Keratinocyte (primary cell): ENCODE measurements at regions not wholly inside any gene's neighbourhood (a gene's known extent, or its start where the extent isn't known, plus 50 kb on each side); places are given as distances from the start of the nearest gene placed in this dataset.
"Not testable (repeated sequence)": the region's sequence is repeated elsewhere in the genome, so short reads cannot be mapped to it uniquely, and the experiment has no call there.

Experiments
- DNase-seq: peaks from one replicate; pipeline ENCODE4 v3.0.0-alpha.2; 2011; ENCODE audit warnings: low read depth, missing footprints, low spot score
- FAIRE-seq: peaks from 2 replicates; lab custom pipeline; 2011; peaks lifted over from hg19 to GRCh38; lab: Jason Lieb, UNC
- H2AFZ ChIP-seq: 2 replicates; pipeline ENCODE4 v1.6.0; 2012; ENCODE audit warnings: low read length, control low read depth, inconsistent platforms; ENCODE audit not compliant: control insufficient read depth
- H3K27ac ChIP-seq: 2 replicates; pipeline ENCODE4 v1.5.1; 2011; ENCODE audit warnings: low read length; ENCODE audit not compliant: control insufficient read depth, insufficient read depth
- H3K27me3 ChIP-seq: 3 replicates; pipeline ENCODE4 v1.6.0; 2011; ENCODE audit warnings: low read length; ENCODE audit not compliant: control insufficient read depth, insufficient read depth; ENCODE audit errors: extremely low read depth
- H3K36me3 ChIP-seq, 2 experiments: 2 replicates in 1 of 2; 3 replicates in 1 of 2; pipeline ENCODE4 v1.5.1; 2011; ENCODE audit warnings: low read length in 2 of 2, mild to moderate bottlenecking in 1 of 2; ENCODE audit not compliant: control insufficient read depth in 2 of 2, insufficient read depth in 2 of 2; ENCODE audit errors: extremely low read depth in 1 of 2
- H3K4me1 ChIP-seq: 3 replicates; pipeline ENCODE4 v1.5.1; 2011; ENCODE audit warnings: low read length; ENCODE audit not compliant: control insufficient read depth, insufficient read depth; ENCODE audit errors: extremely low read depth
- H3K4me2 ChIP-seq: 3 replicates; pipeline ENCODE4 v1.6.0; 2011; ENCODE audit warnings: low read depth, low read length; ENCODE audit not compliant: control insufficient read depth, insufficient read depth; ENCODE audit errors: extremely low read depth
- H3K4me3 ChIP-seq, 3 experiments: fragments of 200-600 bp in 1 of 3; sonication (generic) in 1 of 3; 2 replicates in 2 of 3; 3 replicates in 1 of 3; pipeline ENCODE4 v1.5.1; 2011 to 2016; ENCODE audit warnings: low read length in 3 of 3, mild to moderate bottlenecking in 3 of 3, control low read depth in 2 of 3, inconsistent platforms in 1 of 3, low read depth in 1 of 3, mixed read lengths in 1 of 3, mixed run types in 1 of 3, moderate library complexity in 1 of 3; ENCODE audit not compliant: control insufficient read depth in 2 of 3, insufficient read depth in 2 of 3; ENCODE audit errors: extremely low read depth in 1 of 3
- H3K79me2 ChIP-seq: 2 replicates; pipeline ENCODE4 v1.6.0; 2012; ENCODE audit warnings: low read length; ENCODE audit not compliant: control insufficient read depth, insufficient read depth
- H3K9ac ChIP-seq: 3 replicates; pipeline ENCODE4 v1.6.0; 2011; ENCODE audit warnings: low read length; ENCODE audit not compliant: control insufficient read depth, insufficient read depth; ENCODE audit errors: extremely low read depth
- H3K9me1 ChIP-seq: 3 replicates; pipeline ENCODE4 v1.6.0; 2011; ENCODE audit warnings: low read length; ENCODE audit not compliant: control insufficient read depth, insufficient read depth; ENCODE audit errors: extremely low read depth
- H3K9me3 ChIP-seq: 2 replicates; pipeline ENCODE4 v1.5.1; 2012; ENCODE audit warnings: low read depth, low read length; ENCODE audit not compliant: control insufficient read depth
- H4K20me1 ChIP-seq: 3 replicates; pipeline ENCODE4 v1.6.0; 2011; ENCODE audit warnings: low read length; ENCODE audit not compliant: control insufficient read depth, insufficient read depth; ENCODE audit errors: extremely low read depth
- EZH2 ChIP-seq: IDR thresholded peaks from one replicate; pipeline ENCODE4 v1.6.1; 2012; ENCODE audit warnings: inconsistent platforms, mild to moderate bottlenecking, low read length, moderate library complexity
- dilution Hi-C: fragments of 300-500 bp; cut with MboI; formaldehyde crosslinking; loops from one replicate; pipeline ENCODE4 v1.7.0; 2020; ENCODE audit warnings: low sequenced_read_pairs; ENCODE audit not compliant: extremely low pct_ligation_motif_present
- TF ChIP-seq, protein P1 (sequence below), 3 experiments: IDR thresholded peaks in 1 of 3; conservative IDR thresholded peaks in 1 of 3; optimal IDR thresholded peaks in 1 of 3; 2 replicates in 2 of 3; 3 replicates in 1 of 3; pipeline versions ENCODE3 to v1.5.1; 2011; ENCODE audit warnings: low read length in 3 of 3, mild to moderate bottlenecking in 3 of 3, moderate library complexity in 2 of 3, control low read depth in 1 of 3, inconsistent platforms in 1 of 3; ENCODE audit not compliant: insufficient read depth in 2 of 3; ENCODE audit errors: extremely low read depth in 1 of 3

DNA sequence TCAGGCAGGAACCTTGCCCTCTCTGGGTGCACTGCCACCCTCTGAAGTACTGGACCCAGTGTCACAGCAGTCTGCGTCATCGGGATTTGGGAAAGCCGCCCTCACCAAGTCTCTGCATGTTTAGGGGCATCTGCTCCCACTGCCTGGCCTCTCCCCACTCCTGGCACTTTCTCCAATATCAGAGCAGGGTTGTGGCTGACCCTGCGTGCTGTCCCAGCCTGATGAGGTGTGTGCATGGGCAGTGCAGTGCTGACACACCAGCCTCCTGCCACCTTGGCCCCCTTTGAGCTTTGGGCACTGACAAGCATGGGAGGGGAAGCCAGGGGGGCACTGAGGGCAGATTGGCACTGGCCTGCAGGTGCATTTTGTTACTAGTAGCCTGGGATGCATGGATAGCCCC, 652.5 kb downstream of the GABRG1 start:
- TF ChIP-seq, protein P1, sequence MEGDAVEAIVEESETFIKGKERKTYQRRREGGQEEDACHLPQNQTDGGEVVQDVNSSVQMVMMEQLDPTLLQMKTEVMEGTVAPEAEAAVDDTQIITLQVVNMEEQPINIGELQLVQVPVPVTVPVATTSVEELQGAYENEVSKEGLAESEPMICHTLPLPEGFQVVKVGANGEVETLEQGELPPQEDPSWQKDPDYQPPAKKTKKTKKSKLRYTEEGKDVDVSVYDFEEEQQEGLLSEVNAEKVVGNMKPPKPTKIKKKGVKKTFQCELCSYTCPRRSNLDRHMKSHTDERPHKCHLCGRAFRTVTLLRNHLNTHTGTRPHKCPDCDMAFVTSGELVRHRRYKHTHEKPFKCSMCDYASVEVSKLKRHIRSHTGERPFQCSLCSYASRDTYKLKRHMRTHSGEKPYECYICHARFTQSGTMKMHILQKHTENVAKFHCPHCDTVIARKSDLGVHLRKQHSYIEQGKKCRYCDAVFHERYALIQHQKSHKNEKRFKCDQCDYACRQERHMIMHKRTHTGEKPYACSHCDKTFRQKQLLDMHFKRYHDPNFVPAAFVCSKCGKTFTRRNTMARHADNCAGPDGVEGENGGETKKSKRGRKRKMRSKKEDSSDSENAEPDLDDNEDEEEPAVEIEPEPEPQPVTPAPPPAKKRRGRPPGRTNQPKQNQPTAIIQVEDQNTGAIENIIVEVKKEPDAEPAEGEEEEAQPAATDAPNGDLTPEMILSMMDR (optimal IDR thresholded peaks at IDR 0.05 in 1 of 3, IDR thresholded peaks at IDR 0.05 in 1 of 3, conservative IDR thresholded peaks at IDR 0.05 in 1 of 3; ENCODE audit: extremely low read depth in 1 of 3, insufficient read depth in 2 of 3, low read length in 3 of 3): no peak
- no peak for TF ChIP-seq EZH2
- no peak overlapping the region for H3K4me3 ChIP-seq
- no peaks in the 10 kb centered on the region for H3K79me2 ChIP-seq
- H3K4me1 ChIP-seq: no peaks in the 10 kb centered on the region
- H3K27ac ChIP-seq: no peak overlapping the region
- dilution Hi-C loops: no loop called here
- DNase-seq (no peak), FAIRE-seq (no peak)
- no peak overlapping the region for H3K9ac ChIP-seq
- no peaks in the 10 kb centered on the region for H3K27me3 ChIP-seq
- H3K36me3 ChIP-seq: no peaks in the 10 kb centered on the region
- no peaks in the 10 kb centered on the region for H3K9me1 ChIP-seq
- H4K20me1 ChIP-seq: no peaks in the 10 kb centered on the region
- H2AFZ ChIP-seq: no peak overlapping the region
- H3K4me2 ChIP-seq: no peak overlapping the region
- peaks cover 4% of the 10 kb centered on the region for H3K9me3 ChIP-seq

DNA sequence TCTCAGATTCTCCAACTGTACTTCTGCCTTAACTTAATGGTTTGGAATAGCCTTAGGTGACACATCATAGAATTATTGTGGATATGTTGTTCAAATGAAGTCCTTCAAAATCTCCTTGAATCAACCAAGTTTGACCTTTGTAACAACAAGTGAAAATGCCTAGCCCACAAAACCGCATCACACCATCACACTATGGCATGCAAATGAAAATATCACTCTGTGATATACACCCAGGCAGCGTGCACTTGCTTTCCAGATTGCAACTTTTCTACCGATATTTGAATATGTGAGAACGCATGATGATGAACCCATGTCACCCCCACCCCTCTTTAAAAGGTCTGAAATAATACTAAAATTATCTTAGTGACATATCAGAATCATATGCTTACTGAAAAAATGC, 656.7 kb downstream of the GABRG1 start:
- H3K4me3 ChIP-seq: no peak overlapping the region
- no peak overlapping the region for H3K27ac ChIP-seq
- H3K4me1 ChIP-seq: no peaks in the 10 kb centered on the region
- TF ChIP-seq EZH2: no peak
- TF ChIP-seq, protein P1 (optimal IDR thresholded peaks at IDR 0.05 in 1 of 3, IDR thresholded peaks at IDR 0.05 in 1 of 3, conservative IDR thresholded peaks at IDR 0.05 in 1 of 3; ENCODE audit: extremely low read depth in 1 of 3, insufficient read depth in 2 of 3, low read length in 3 of 3): no peak
- peaks cover 2% of the 10 kb centered on the region for H3K9me3 ChIP-seq
- no peak for FAIRE-seq
- H3K9me1 ChIP-seq: no peaks in the 10 kb centered on the region
- H4K20me1 ChIP-seq: no peaks in the 10 kb centered on the region
- H3K27me3 ChIP-seq: no peaks in the 10 kb centered on the region
- H3K36me3 ChIP-seq: no peaks in the 10 kb centered on the region
- H3K4me2 ChIP-seq: no peak overlapping the region
- DNase-seq: no peak
- no peak overlapping the region for H3K9ac ChIP-seq
- dilution Hi-C loops: no loop called here
- H3K79me2 ChIP-seq: no peaks in the 10 kb centered on the region
- H2AFZ ChIP-seq: no peak overlapping the region

DNA sequence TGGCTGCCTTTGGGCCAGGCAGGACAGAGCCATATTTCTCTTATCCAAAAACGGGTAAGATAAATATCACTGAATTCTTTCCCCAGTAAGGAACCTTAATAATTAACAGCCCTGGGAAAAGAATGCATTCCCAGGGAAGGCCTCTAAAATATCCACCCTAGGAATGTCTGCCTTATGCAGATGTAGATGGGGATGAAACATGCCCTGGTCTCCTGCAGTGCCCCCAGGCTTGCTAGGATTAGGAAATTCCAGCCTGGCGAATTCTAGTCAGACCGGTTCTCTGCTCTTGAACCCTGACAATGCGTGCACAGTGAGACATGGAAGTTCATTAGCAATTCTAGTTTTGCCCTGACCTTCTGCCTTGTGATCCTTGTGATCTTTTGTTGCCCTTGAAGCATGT, 663.7 kb downstream of the GABRG1 start:
- H3K36me3 ChIP-seq, H3K4me2 ChIP-seq, dilution Hi-C loops, H3K9me1 ChIP-seq, DNase-seq, H2AFZ ChIP-seq, H4K20me1 ChIP-seq, H3K9ac ChIP-seq, H3K79me2 ChIP-seq, H3K9me3 ChIP-seq, H3K27me3 ChIP-seq, H3K27ac ChIP-seq, H3K4me3 ChIP-seq, H3K4me1 ChIP-seq, FAIRE-seq: not testable (repeated sequence)
